Nephron progenitor cell (in vitro differentiated cells): ENCODE measurements at regions not wholly inside any gene's neighbourhood (a gene's known extent, or its start where the extent isn't known, plus 50 kb on each side); places are given as distances from the start of the nearest gene placed in this dataset.

Experiments
- DNase-seq: peaks from one replicate; pipeline ENCODE4 v3.0.0; 2021
- H3K27ac Mint-ChIP-seq: 2 replicates; pipeline ENCODE4 v1.8.0; 2021; ENCODE audit warnings: mild to moderate bottlenecking, moderate library complexity, mixed read lengths
- H3K27me3 Mint-ChIP-seq: 2 replicates; pipeline ENCODE4 v1.8.0; 2021; ENCODE audit warnings: mild to moderate bottlenecking, low read depth, mixed read lengths; ENCODE audit not compliant: poor library complexity
- H3K36me3 Mint-ChIP-seq: 2 replicates; pipeline ENCODE4 v1.8.0; 2021; ENCODE audit warnings: low read depth, mixed read lengths
- H3K4me1 Mint-ChIP-seq: 2 replicates; pipeline ENCODE4 v1.8.0; 2021; ENCODE audit warnings: mixed read lengths
- H3K4me3 Mint-ChIP-seq: 2 replicates; pipeline ENCODE4 v1.8.0; 2021; ENCODE audit warnings: mild to moderate bottlenecking, moderate library complexity, mixed read lengths
- H3K9me3 Mint-ChIP-seq: 2 replicates; pipeline ENCODE4 v1.8.0; 2021; ENCODE audit warnings: mild to moderate bottlenecking, moderate library complexity, mixed read lengths
- CTCF ChIP-seq: fragments of 200-600 bp; sonication (generic); IDR thresholded peaks from 2 replicates; pipeline ENCODE4 v1.5.0; 2021; ENCODE audit warnings: antibody characterized with exemption

- Mint-ChIP-seq H3K9me3 (no peaks in the 10 kb centered on the region), H3K36me3 (no peaks in the 10 kb centered on the region), H3K27me3 (no peaks in the 10 kb centered on the region), H3K27ac (no peak overlapping the region), H3K4me1 (no peaks in the 10 kb centered on the region), H3K4me3 (no peak overlapping the region)
- DNase-seq = no peak
- no peak for TF ChIP-seq CTCF
These were observed 112.9 kb downstream of the SAMD9 start for GRCh38 chr7:93004906-93005305.

- Mint-ChIP-seq H3K36me3 (no peaks in the 10 kb centered on the region), H3K9me3 (no peaks in the 10 kb centered on the region), H3K27ac (no peak overlapping the region), H3K4me3 (no peak overlapping the region), H3K4me1 (peaks cover 4% of the 10 kb centered on the region), H3K27me3 (peaks cover 4% of the 10 kb centered on the region)
- no peak for DNase-seq
- TF ChIP-seq CTCF = no peak
These were observed 120.1 kb downstream of the SAMD9 start for GRCh38 chr7:92997719-92998118.

GRCh38 chr7:92997152-92997551, 120.6 kb downstream of the SAMD9 start:
- Mint-ChIP-seq H3K4me1 (peaks cover 4% of the 10 kb centered on the region), H3K27me3 (peaks cover 4% of the 10 kb centered on the region), H3K36me3 (no peaks in the 10 kb centered on the region), H3K4me3 (no peak overlapping the region), H3K27ac (no peak overlapping the region), H3K9me3 (no peaks in the 10 kb centered on the region)
- no peak for TF ChIP-seq CTCF
- no peak for DNase-seq

GRCh38 chr7:92994901-92995300, 122.9 kb downstream of the SAMD9 start:
- no peak for TF ChIP-seq CTCF
- H3K9me3 Mint-ChIP-seq = no peaks in the 10 kb centered on the region
- H3K36me3 Mint-ChIP-seq = no peaks in the 10 kb centered on the region
- no peak overlapping the region for H3K4me3 Mint-ChIP-seq
- peaks cover 4% of the 10 kb centered on the region for H3K4me1 Mint-ChIP-seq
- no peak overlapping the region for H3K27ac Mint-ChIP-seq
- peaks cover 4% of the 10 kb centered on the region for H3K27me3 Mint-ChIP-seq
- DNase-seq = no peak

GRCh38 chr7:92992932-92993331, 124.8 kb downstream of the SAMD9 start:
- H3K27me3 Mint-ChIP-seq = peaks cover 2% of the 10 kb centered on the region
- H3K9me3 Mint-ChIP-seq = no peaks in the 10 kb centered on the region
- no peaks in the 10 kb centered on the region for H3K4me1 Mint-ChIP-seq
- TF ChIP-seq CTCF = no peak
- no peak overlapping the region for H3K4me3 Mint-ChIP-seq
- no peak overlapping the region for H3K27ac Mint-ChIP-seq
- DNase-seq = no peak
- H3K36me3 Mint-ChIP-seq = no peaks in the 10 kb centered on the region

GRCh38 chr7:92992483-92992882, 125.3 kb downstream of the SAMD9 start:
- H3K36me3 Mint-ChIP-seq = no peaks in the 10 kb centered on the region
- H3K4me3 Mint-ChIP-seq = no peak overlapping the region
- DNase-seq = no peak
- H3K27ac Mint-ChIP-seq = no peak overlapping the region
- no peak for TF ChIP-seq CTCF
- H3K9me3 Mint-ChIP-seq = no peaks in the 10 kb centered on the region
- H3K4me1 Mint-ChIP-seq = no peaks in the 10 kb centered on the region
- H3K27me3 Mint-ChIP-seq = no peaks in the 10 kb centered on the region
